RWPE1 (cell line): ENCODE measurements at regions not wholly inside any gene's neighbourhood (a gene's known extent, or its start where the extent isn't known, plus 50 kb on each side); places are given as distances from the start of the nearest gene placed in this dataset.
"Not testable (repeated sequence)": the region's sequence is repeated elsewhere in the genome, so short reads cannot be mapped to it uniquely, and the experiment has no call there.

Experiments used
- CTCF ChIA-PET: fragments of 350-600 bp; sonication (Branson Sonifier 250); formaldehyde crosslinking; extraction: SDS; loops from one replicate; lab custom pipeline; 2021; lab: Yijun Ruan, JAX
- POLR2A ChIA-PET: fragments of 400-600 bp; formaldehyde crosslinking; extraction: SDS; loops from one replicate; lab custom pipeline; 2020; ENCODE audit warnings: antibody characterized with exemption; ENCODE audit not compliant: low non-redundant PET; lab: Yijun Ruan, JAX
- DNase-seq: peaks from one replicate; pipeline ENCODE4 v3.0.0; 2012; ENCODE audit warnings: low spot score
- H3K27ac ChIP-seq: fragments of 450-650 bp; 2 replicates; pipeline ENCODE4 v1.5.1; 2017
- TF ChIP-seq, protein P1 (sequence below): fragments of 450-650 bp; conservative IDR thresholded peaks from 2 replicates; pipeline ENCODE4 v1.5.1; 2017; ENCODE audit warnings: low read depth, mild to moderate bottlenecking

DNA sequence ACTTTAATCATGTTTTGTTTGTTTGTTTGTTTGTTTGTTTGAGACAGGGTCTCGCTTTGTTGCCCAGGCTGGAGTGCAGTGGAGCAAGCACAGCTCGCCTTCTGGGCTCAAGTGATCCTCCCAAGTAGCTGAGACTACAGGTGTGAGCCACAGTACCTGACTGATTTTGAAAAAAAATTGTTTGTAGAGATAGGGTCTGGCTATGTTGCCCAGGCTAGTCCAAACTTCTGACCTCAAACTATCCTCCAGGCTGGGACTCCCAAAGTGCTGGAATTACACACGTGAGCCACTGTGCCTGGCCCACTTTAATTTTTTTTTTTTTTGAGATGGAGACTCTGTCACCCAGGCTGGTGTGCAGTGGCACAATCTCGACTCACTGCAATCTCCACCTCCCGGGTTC, 74.8 kb upstream of the CLDN5 start:
- no peak for DNase-seq
- CTCF ChIA-PET = no interaction called here
- POLR2A ChIA-PET = no interaction called here
- TF ChIP-seq, protein P1, sequence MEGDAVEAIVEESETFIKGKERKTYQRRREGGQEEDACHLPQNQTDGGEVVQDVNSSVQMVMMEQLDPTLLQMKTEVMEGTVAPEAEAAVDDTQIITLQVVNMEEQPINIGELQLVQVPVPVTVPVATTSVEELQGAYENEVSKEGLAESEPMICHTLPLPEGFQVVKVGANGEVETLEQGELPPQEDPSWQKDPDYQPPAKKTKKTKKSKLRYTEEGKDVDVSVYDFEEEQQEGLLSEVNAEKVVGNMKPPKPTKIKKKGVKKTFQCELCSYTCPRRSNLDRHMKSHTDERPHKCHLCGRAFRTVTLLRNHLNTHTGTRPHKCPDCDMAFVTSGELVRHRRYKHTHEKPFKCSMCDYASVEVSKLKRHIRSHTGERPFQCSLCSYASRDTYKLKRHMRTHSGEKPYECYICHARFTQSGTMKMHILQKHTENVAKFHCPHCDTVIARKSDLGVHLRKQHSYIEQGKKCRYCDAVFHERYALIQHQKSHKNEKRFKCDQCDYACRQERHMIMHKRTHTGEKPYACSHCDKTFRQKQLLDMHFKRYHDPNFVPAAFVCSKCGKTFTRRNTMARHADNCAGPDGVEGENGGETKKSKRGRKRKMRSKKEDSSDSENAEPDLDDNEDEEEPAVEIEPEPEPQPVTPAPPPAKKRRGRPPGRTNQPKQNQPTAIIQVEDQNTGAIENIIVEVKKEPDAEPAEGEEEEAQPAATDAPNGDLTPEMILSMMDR = no peak
- peak overlapping the region; percentile 58; the same call in 1 of the 2 replicates for H3K27ac ChIP-seq

DNA sequence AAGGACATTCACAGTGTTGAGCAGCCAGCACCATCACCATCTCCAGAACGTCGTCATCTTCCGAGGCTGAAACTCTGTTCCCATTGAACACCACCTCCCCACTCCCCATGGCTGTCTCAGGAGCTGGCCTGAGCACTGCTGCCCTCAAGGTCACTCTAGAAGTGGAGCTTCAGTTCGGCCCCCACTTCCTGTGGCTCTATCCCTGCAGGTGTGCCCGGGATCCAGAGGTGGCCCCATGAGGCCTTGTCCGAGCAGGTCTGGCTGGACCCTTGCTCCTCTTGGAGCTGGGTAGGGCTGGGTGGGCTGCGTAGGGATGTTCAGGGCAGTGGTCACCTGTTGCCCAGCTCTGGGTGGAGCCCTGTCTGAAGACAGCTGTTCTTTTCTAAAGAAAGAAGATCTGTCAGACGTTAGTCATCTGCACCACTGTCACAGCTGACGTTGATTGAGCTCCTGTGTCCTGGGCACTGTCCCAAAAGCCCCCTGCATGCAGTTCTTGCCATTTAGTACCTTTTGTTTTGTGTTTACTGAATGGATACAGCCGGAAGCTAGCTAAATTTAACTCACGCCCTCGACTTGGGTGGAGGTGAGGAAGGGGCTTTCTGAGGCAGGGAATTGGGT, 75.5 kb upstream of the CLDN5 start:
- ChIA-PET CTCF (no interaction called here), POLR2A (no interaction called here)
- no peak overlapping the region; the same call in 1 of the 2 replicates for H3K27ac ChIP-seq
- no peak for DNase-seq
- TF ChIP-seq, protein P1 = no peak

DNA sequence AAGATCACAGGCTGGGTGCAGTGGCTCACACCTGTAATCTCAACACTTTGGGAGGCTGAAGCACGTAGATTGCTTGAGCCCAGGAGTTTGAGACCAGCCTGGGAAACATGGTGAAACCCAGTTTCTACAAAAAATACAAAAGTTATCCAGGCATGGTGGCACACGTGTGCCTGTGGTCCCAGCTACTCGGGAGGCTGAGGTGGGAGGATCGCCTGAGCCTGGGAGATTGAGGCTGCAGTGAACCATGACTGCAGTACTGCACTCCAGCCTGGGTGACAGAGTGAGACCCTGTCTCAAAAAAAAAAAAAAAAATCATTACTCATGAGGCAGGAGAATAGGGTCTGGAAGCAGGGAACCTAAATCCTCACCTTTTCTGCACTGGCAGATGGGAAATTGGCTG, 79.1 kb upstream of the CLDN5 start:
- POLR2A ChIA-PET, H3K27ac ChIP-seq, DNase-seq, CTCF ChIA-PET: not testable (repeated sequence)

DNA sequence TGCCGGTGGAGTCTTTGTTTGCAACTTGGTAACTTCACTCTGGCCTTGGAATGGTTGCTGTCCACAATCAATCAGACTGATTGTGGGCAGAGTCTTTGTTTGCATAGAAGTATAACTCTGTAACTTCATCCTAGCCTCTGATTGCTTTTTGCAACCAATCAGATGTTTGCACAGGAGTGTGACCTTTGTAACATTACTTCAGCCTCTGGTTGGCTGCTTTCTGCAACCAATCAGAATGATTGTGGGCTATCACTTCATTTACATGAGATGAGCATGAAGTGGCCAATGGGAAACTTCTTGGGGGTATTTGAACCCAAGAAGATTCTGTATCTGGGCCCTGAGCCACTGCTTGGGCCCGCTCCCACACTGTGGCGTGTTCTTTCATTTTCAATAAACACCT, 79.6 kb upstream of the CLDN5 start:
- CTCF ChIA-PET = no interaction called here
- POLR2A ChIA-PET = no interaction called here
- H3K27ac ChIP-seq = no peak overlapping the region
- TF ChIP-seq, protein P1 = no peak
- DNase-seq = no peak

DNA sequence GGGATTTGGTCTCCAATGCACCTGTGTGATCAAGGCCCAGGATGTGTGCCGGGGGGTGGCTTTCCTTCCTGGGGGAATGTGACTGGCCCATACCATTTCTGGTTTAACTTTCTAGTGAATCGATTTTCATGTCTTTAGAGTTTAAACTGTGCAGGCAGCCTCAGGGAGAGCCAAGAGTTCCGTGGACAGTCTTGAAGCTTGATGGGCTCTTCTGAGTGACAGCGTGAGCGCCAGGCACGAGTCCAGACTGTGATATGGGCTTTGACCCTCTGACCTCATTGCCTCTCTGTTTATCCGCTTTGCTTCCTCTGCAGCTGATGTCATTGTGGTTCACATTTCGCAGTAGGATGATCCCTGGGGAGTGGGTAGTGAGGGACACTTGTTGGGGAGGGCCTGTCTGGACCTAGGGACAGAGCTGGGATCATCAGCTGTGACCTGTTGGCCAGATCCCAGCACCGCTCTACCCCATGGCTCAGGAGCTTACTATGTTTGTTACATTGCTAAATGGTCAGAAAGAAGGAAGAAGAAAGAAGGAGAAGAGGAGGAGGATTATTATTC, 80.6 kb upstream of the CLDN5 start:
- POLR2A ChIA-PET = no interaction called here
- CTCF ChIA-PET = no interaction called here
- H3K27ac ChIP-seq = peak overlapping the region; percentile 38; the same call in 1 of the 2 replicates

DNA sequence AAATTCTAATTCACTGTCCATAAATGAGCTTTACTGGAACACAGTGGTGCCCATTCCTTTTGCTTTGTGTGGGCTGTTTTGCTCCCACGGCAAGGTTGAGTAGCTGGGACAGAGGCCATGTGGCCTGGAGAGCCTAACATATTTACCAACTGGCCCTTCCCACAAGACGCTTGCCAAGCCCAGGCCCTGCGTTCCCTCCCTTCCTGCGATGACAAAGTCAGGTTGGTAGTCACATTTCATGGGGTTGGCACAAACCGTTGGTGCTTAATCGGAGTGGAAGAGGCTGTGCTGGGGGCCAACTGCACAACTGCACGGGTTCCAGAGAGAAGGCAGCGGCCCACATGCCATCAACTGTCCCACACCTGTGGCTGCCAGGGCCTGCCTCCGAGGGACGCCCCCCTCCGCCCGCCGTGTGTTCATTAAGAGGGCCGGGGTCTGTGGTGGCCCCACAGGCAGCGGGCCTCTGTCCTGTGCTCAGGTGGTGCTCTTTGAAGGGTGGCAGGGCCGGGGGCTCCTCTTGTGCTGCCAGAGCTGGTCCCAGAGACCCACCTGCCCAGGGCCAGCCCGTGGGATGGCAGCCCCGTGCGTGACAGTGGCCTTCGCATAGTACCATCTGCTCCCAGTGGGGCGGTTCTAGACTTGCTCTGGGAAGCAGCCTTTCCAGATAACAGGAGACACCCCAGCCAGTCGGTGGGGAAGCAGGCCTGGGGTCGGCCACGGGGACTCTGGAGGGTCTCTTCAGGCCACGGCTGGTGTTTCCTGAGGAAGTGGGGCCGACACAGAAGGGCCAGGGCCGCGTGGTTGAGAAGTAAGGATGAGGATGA, 81.5 kb upstream of the CLDN5 start:
- ChIA-PET POLR2A (interaction anchor here (0.6 kb wide), 1 partner anchor 126 kb away, joined by 3 read pairs; the partner anchor contains the start of gene CDC45), CTCF (no interaction called here)
- TF ChIP-seq, protein P1 = no peak
- no peak for DNase-seq
- H3K27ac ChIP-seq = peak overlapping the region; percentile 38

More for the DNA sequence above, 80.6 kb upstream of the CLDN5 start:
- TF ChIP-seq, protein P1 = no peak
- no peak for DNase-seq
